Astrocyte (in vitro differentiated cells and primary cell): ENCODE measurements at regions not wholly inside any gene's neighbourhood (a gene's known extent, or its start where the extent isn't known, plus 50 kb on each side); places are given as distances from the start of the nearest gene placed in this dataset.

Experiments
- DNase-seq: peaks from one replicate; pipeline ENCODE4 v3.0.0-alpha.2; 2010; ENCODE audit warnings: low read depth
- FAIRE-seq: peaks from 2 replicates; lab custom pipeline; 2011; peaks lifted over from hg19 to GRCh38; lab: Jason Lieb, UNC
- H2AFZ ChIP-seq: 2 replicates; pipeline ENCODE4 v1.6.0; 2012; ENCODE audit warnings: low read depth, low read length, inconsistent platforms
- H3K27ac ChIP-seq: 2 replicates; pipeline ENCODE4 v1.5.1; 2011; ENCODE audit warnings: low read depth, low read length, inconsistent platforms
- H3K27me3 ChIP-seq: 2 replicates; pipeline ENCODE4 v1.6.0; 2011; ENCODE audit warnings: low read length, inconsistent platforms; ENCODE audit not compliant: insufficient read depth
- H3K36me3 ChIP-seq: 2 replicates; pipeline ENCODE4 v1.5.1; 2011; ENCODE audit warnings: low read length, inconsistent platforms; ENCODE audit not compliant: insufficient read depth
- H3K4me1 ChIP-seq: 2 replicates; pipeline ENCODE4 v1.5.1; 2011; ENCODE audit warnings: low read length, inconsistent platforms; ENCODE audit not compliant: insufficient read depth
- H3K4me2 ChIP-seq: 2 replicates; pipeline ENCODE4 v1.6.0; 2012; ENCODE audit warnings: low read length, inconsistent platforms
- H3K4me3 ChIP-seq: 2 replicates; pipeline ENCODE4 v1.5.1; 2011; ENCODE audit warnings: low read depth, mild to moderate bottlenecking, low read length, inconsistent platforms; ENCODE audit not compliant: insufficient read depth
- H3K79me2 ChIP-seq: 2 replicates; pipeline ENCODE4 v1.6.0; 2012; ENCODE audit warnings: mild to moderate bottlenecking, low read length, inconsistent platforms; ENCODE audit not compliant: insufficient read depth
- H3K9ac ChIP-seq: 2 replicates; pipeline ENCODE4 v1.6.0; 2012; ENCODE audit warnings: mild to moderate bottlenecking, low read length, inconsistent platforms
- H3K9me3 ChIP-seq: 2 replicates; pipeline ENCODE4 v1.5.1; 2012; ENCODE audit warnings: low read depth, mild to moderate bottlenecking, low read length, inconsistent platforms; ENCODE audit not compliant: insufficient read depth
- H4K20me1 ChIP-seq: 2 replicates; pipeline ENCODE4 v1.6.0; 2012; ENCODE audit warnings: low read length, inconsistent platforms; ENCODE audit not compliant: insufficient read depth
- H3K27ac Mint-ChIP-seq: one replicate; pipeline ENCODE4 v1.8.0; 2021; ENCODE audit warnings: mild to moderate bottlenecking, mixed read lengths; ENCODE audit not compliant: unreplicated experiment
- H3K27me3 Mint-ChIP-seq: one replicate; pipeline ENCODE4 v1.8.0; 2021; ENCODE audit warnings: low read depth, mixed read lengths; ENCODE audit not compliant: unreplicated experiment
- H3K36me3 Mint-ChIP-seq: one replicate; pipeline ENCODE4 v1.8.0; 2021; ENCODE audit warnings: low read depth, mixed read lengths; ENCODE audit not compliant: unreplicated experiment
- H3K4me1 Mint-ChIP-seq: one replicate; pipeline ENCODE4 v1.8.0; 2021; ENCODE audit warnings: low read depth, mixed read lengths; ENCODE audit not compliant: unreplicated experiment
- H3K4me3 Mint-ChIP-seq: one replicate; pipeline ENCODE4 v1.8.0; 2021; ENCODE audit warnings: mild to moderate bottlenecking, moderate library complexity, mixed read lengths; ENCODE audit not compliant: unreplicated experiment
- H3K9me3 Mint-ChIP-seq: one replicate; pipeline ENCODE4 v1.8.0; 2021; ENCODE audit warnings: mild to moderate bottlenecking, mixed read lengths; ENCODE audit not compliant: unreplicated experiment
- EZH2 ChIP-seq: IDR thresholded peaks from 2 replicates; pipeline ENCODE4 v1.6.1; 2012; ENCODE audit warnings: mild to moderate bottlenecking, low read length, inconsistent platforms; ENCODE audit not compliant: insufficient read depth
- TF ChIP-seq, protein P1 (sequence below): IDR thresholded peaks from 2 replicates; pipeline ENCODE4 v1.5.1; 2011; ENCODE audit warnings: low read depth, mild to moderate bottlenecking, inconsistent platforms, low read length, moderate library complexity; ENCODE audit not compliant: insufficient read depth

DNA sequence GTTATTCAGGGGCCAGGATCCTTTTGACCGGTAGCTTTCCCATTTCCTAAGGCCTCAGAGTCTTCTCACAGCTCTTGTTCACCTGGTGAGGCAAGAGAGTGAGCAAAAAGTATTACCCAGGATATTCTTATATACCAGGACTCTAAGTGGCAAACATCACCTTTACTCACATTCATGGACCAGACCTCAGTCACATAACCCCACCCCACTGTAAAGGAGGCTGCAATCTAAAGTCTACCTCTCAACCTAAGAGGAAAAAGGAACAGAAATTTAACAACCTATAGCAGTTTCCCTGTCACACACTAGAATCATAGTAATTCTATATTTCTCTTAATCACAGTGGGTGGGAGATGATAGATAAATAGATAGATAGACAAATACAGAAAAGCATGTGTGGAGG lies 176.0 kb upstream of the PTPRZ1 start:
- Mint-ChIP-seq H3K27ac (no peak overlapping the region), H3K4me3 (no peak overlapping the region), H3K9me3 (no peaks in the 10 kb centered on the region), H3K36me3 (no peaks in the 10 kb centered on the region), H3K4me1 (no peaks in the 10 kb centered on the region), H3K27me3 (no peaks in the 10 kb centered on the region)
- no peaks in the 10 kb centered on the region for H3K4me1 ChIP-seq
- H4K20me1 ChIP-seq = no peaks in the 10 kb centered on the region
- H3K27me3 ChIP-seq = no peaks in the 10 kb centered on the region
- no peak overlapping the region for H3K9ac ChIP-seq
- FAIRE-seq = no peak
- no peak overlapping the region for H3K4me3 ChIP-seq
- H3K4me2 ChIP-seq = no peak overlapping the region
- no peaks in the 10 kb centered on the region for H3K36me3 ChIP-seq
- no peak overlapping the region for H2AFZ ChIP-seq
- no peaks in the 10 kb centered on the region for H3K79me2 ChIP-seq
- H3K9me3 ChIP-seq = no peaks in the 10 kb centered on the region
- no peak overlapping the region for H3K27ac ChIP-seq
- TF ChIP-seq, protein P1, sequence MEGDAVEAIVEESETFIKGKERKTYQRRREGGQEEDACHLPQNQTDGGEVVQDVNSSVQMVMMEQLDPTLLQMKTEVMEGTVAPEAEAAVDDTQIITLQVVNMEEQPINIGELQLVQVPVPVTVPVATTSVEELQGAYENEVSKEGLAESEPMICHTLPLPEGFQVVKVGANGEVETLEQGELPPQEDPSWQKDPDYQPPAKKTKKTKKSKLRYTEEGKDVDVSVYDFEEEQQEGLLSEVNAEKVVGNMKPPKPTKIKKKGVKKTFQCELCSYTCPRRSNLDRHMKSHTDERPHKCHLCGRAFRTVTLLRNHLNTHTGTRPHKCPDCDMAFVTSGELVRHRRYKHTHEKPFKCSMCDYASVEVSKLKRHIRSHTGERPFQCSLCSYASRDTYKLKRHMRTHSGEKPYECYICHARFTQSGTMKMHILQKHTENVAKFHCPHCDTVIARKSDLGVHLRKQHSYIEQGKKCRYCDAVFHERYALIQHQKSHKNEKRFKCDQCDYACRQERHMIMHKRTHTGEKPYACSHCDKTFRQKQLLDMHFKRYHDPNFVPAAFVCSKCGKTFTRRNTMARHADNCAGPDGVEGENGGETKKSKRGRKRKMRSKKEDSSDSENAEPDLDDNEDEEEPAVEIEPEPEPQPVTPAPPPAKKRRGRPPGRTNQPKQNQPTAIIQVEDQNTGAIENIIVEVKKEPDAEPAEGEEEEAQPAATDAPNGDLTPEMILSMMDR = no peak
- DNase-seq = no peak

DNA sequence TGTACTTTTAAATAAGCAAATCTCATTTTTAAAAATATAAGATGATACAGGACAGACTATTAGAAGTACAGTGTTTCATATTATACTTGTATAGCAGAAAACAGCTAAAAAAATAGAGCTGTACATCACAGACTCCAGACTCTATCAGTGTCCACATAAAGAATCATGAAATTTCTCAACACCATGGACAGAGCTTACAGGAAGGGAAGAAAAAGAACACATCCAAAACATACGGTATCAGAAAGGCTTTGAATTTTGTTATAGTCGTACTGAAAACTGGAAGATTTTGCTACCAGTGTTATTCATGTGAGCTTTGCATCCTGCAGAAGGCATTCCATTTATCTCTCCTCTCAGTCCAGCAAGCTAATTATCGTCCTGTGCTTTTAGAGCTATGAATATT lies 183.2 kb upstream of the PTPRZ1 start:
- Histone ChIP-seq H3K27ac (no peak overlapping the region), H3K36me3 (no peaks in the 10 kb centered on the region), H3K9me3 (no peaks in the 10 kb centered on the region), H3K4me3 (no peak overlapping the region), H3K27me3 (no peaks in the 10 kb centered on the region), H3K79me2 (no peaks in the 10 kb centered on the region), H3K4me1 (no peaks in the 10 kb centered on the region), H3K4me2 (no peak overlapping the region), H2AFZ (no peak overlapping the region), H4K20me1 (no peaks in the 10 kb centered on the region), H3K9ac (no peak overlapping the region)
- Mint-ChIP-seq H3K9me3 (no peaks in the 10 kb centered on the region), H3K27me3 (no peaks in the 10 kb centered on the region), H3K4me1 (no peaks in the 10 kb centered on the region), H3K36me3 (no peaks in the 10 kb centered on the region), H3K4me3 (no peak overlapping the region), H3K27ac (no peak overlapping the region)
- no peak for DNase-seq
- peak; percentile 5 for FAIRE-seq
- TF ChIP-seq, protein P1 = no peak
- no peak for TF ChIP-seq EZH2

DNA sequence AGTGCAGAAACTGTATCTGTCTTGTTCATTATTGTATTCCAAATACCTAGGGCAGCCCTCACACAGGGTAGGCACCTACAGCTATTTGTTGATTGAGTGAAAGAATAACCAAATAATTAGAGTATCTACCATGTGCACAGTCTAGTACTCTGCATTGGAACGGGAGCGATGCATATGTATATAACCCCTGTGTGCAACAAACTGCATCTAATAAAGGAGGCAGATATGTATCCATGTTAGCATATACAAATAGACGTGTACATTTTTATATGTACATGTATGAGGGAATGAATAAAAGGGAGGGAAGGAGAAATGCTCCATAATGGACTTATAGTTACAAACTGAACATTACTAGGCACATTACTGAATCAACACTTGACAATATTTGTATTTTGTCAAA lies 191.3 kb upstream of the PTPRZ1 start:
- no peak overlapping the region for H3K27ac Mint-ChIP-seq
- Histone ChIP-seq H3K9me3 (no peaks in the 10 kb centered on the region), H3K4me3 (no peak overlapping the region), H3K36me3 (no peaks in the 10 kb centered on the region), H2AFZ (no peak overlapping the region), H3K79me2 (no peaks in the 10 kb centered on the region), H3K4me2 (no peak overlapping the region), H4K20me1 (no peaks in the 10 kb centered on the region), H3K9ac (no peak overlapping the region), H3K4me1 (no peaks in the 10 kb centered on the region), H3K27me3 (no peaks in the 10 kb centered on the region), H3K27ac (no peak overlapping the region)
- no peaks in the 10 kb centered on the region for H3K36me3 Mint-ChIP-seq
- H3K4me3 Mint-ChIP-seq = no peak overlapping the region
- no peaks in the 10 kb centered on the region for H3K27me3 Mint-ChIP-seq
- no peaks in the 10 kb centered on the region for H3K4me1 Mint-ChIP-seq
- no peak for TF ChIP-seq EZH2
- TF ChIP-seq, protein P1 = no peak
- DNase-seq (no peak), FAIRE-seq (no peak)
- no peaks in the 10 kb centered on the region for H3K9me3 Mint-ChIP-seq
